ENCODE measurements at regions not wholly inside any gene's neighbourhood (a gene's known extent, or its start where the extent isn't known, plus 50 kb on each side); places are given as distances from the start of the nearest gene placed in this dataset.

- H3K4me3 ChIP-seq (ENCODE audit: low read length), result no peak overlapping the region
- no peak for TF ChIP-seq CTCF (IDR thresholded peaks at IDR 0.05; ENCODE audit: insufficient read depth, low read depth, low read length, missing control alignments)
- no peak for DNase-seq (ENCODE audit: low read depth)
These were observed 111.7 kb upstream of the PLXNA4 start for GRCh38 chr7:132687981-132688383.

GRCh38 chr7:132687016-132687415, 110.7 kb upstream of the PLXNA4 start:
- no peak for DNase-seq (ENCODE audit: low read depth)
- TF ChIP-seq CTCF (IDR thresholded peaks at IDR 0.05; ENCODE audit: insufficient read depth, low read depth, low read length, missing control alignments), result no peak
- H3K4me3 ChIP-seq (ENCODE audit: low read length), result no peak overlapping the region

GRCh38 chr7:132685277-132685676, 109.0 kb upstream of the PLXNA4 start:
- DNase-seq (ENCODE audit: low read depth), result peak; percentile 1
- H3K4me3 ChIP-seq (ENCODE audit: low read length), result no peak overlapping the region
- no peak for TF ChIP-seq CTCF (IDR thresholded peaks at IDR 0.05; ENCODE audit: insufficient read depth, low read depth, low read length, missing control alignments)

- no peak overlapping the region for H3K4me3 ChIP-seq (ENCODE audit: low read length)
- no peak for TF ChIP-seq CTCF (IDR thresholded peaks at IDR 0.05; ENCODE audit: insufficient read depth, low read depth, low read length, missing control alignments)
- DNase-seq (ENCODE audit: low read depth), result no peak
These were observed 107.8 kb upstream of the PLXNA4 start for GRCh38 chr7:132683896-132684690.

- DNase-seq (ENCODE audit: low read depth), result no peak
- TF ChIP-seq CTCF (IDR thresholded peaks at IDR 0.05; ENCODE audit: insufficient read depth, low read depth, low read length, missing control alignments), result no peak
- H3K4me3 ChIP-seq (ENCODE audit: low read length), result no peak overlapping the region
These were observed 105.7 kb upstream of the PLXNA4 start for GRCh38 chr7:132681951-132682350.

GRCh38 chr7:132680590-132680989, 104.3 kb upstream of the PLXNA4 start:
- no peak for TF ChIP-seq CTCF (IDR thresholded peaks at IDR 0.05; ENCODE audit: insufficient read depth, low read depth, low read length, missing control alignments)
- no peak overlapping the region for H3K4me3 ChIP-seq (ENCODE audit: low read length)
- no peak for DNase-seq (ENCODE audit: low read depth)

GRCh38 chr7:132678656-132679055, 102.4 kb upstream of the PLXNA4 start:
- DNase-seq (ENCODE audit: low read depth), result no peak
- TF ChIP-seq CTCF (IDR thresholded peaks at IDR 0.05; ENCODE audit: insufficient read depth, low read depth, low read length, missing control alignments), result no peak
- H3K4me3 ChIP-seq (ENCODE audit: low read length), result no peak overlapping the region

All from epithelial cell of esophagus (primary cell).